ENCODE measurements at regions not wholly inside any gene's neighbourhood (a gene's known extent, or its start where the extent isn't known, plus 50 kb on each side); places are given as distances from the start of the nearest gene placed in this dataset.
"Not testable (repeated sequence)": the region's sequence is repeated elsewhere in the genome, so short reads cannot be mapped to it uniquely, and the experiment has no call there.

DNA sequence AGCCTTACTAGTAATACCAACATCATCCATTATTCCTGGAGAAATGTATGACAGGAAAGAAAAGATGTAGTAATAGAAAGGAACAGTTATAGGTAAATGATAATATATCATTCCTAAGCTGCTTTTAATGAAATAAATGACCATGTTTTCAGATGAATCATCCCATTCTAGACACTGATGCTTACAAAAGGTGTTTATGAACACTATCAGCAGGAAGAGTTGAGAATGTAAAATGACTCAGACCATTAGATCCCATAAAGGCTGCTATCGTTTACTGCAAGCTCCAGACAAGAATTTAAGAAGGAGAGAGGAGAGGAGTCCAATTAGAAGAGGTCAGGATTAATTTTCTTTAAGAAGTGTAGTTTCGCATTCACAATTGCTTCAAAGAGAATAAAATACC lies 1033.5 kb downstream of the EFNA5 start:
- H3K4me3 ChIP-seq (ENCODE audit: low read length), result no peak overlapping the region
- no peak for TF ChIP-seq CTCF (conservative IDR thresholded peaks at IDR 0.05; ENCODE audit: low read depth, low read length)
- no peak for DNase-seq (ENCODE audit: low read depth)

- DNase-seq (ENCODE audit: low read depth), result no peak
- no peak for TF ChIP-seq CTCF (conservative IDR thresholded peaks at IDR 0.05; ENCODE audit: low read depth, low read length)
- no peak overlapping the region for H3K4me3 ChIP-seq (ENCODE audit: low read length)
Measured at GRCh38 chr5:106634375-106634774, 1036.4 kb downstream of the EFNA5 start.

DNA sequence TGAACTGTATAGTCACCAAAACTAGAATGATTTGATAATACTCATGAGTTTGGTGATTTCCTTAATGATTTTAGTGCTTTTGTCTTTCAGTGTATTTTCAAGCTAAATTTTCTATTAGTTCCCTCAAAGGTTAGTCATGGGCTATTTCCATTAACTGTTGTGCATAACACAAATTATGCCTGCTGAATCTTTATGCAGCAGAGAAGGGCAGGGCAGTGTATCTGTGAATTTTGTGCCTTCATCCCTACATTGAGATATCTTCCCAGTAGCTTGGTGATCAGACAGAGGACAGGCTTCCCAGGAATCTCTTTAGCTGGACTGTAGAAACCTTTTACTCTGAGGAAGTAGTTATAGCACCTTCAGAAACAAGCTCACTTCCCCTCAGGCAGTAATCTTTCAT lies 1036.9 kb downstream of the EFNA5 start:
- no peak for DNase-seq (ENCODE audit: low read depth)
- no peak overlapping the region for H3K4me3 ChIP-seq (ENCODE audit: low read length)
- no peak for TF ChIP-seq CTCF (conservative IDR thresholded peaks at IDR 0.05; ENCODE audit: low read depth, low read length)

GRCh38 chr5:106628456-106628855 lies 1042.3 kb downstream of the EFNA5 start:
- not testable (repeated sequence) for DNase-seq (ENCODE audit: low read depth)

GRCh38 chr5:106610041-106610440 lies 1060.7 kb downstream of the EFNA5 start:
- DNase-seq (ENCODE audit: low read depth), result no peak

More at GRCh38 chr5:106628456-106628855, 1042.3 kb downstream of the EFNA5 start:
- not testable (repeated sequence) for H3K4me3 ChIP-seq (ENCODE audit: low read length)

DNA sequence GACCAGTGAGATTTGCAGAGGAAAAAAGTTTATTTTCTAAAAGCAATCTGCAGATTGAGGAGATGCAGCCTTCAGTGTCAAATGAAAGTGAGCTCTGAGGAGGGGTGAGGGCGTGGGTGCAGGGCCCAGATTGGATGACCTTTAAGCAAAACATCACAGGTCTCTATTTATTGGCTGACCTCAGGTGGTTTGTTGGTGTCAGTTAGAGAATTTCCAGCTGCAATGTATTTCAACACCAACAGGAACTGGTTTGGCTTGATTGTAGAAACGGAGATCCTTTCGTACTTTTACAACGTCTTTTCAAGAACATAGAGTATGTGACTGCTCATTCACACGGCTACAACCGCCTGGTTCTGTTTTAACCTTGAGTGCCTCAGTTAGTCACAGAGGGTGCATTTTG lies 1069.1 kb downstream of the EFNA5 start:
- no peak for TF ChIP-seq CTCF (conservative IDR thresholded peaks at IDR 0.05; ENCODE audit: low read depth, low read length)
- H3K4me3 ChIP-seq (ENCODE audit: low read length), result no peak overlapping the region
- no peak for DNase-seq (ENCODE audit: low read depth)

More at GRCh38 chr5:106610041-106610440, 1060.7 kb downstream of the EFNA5 start:
- no peak for TF ChIP-seq CTCF (conservative IDR thresholded peaks at IDR 0.05; ENCODE audit: low read depth, low read length)
- no peak overlapping the region for H3K4me3 ChIP-seq (ENCODE audit: low read length)

DNA sequence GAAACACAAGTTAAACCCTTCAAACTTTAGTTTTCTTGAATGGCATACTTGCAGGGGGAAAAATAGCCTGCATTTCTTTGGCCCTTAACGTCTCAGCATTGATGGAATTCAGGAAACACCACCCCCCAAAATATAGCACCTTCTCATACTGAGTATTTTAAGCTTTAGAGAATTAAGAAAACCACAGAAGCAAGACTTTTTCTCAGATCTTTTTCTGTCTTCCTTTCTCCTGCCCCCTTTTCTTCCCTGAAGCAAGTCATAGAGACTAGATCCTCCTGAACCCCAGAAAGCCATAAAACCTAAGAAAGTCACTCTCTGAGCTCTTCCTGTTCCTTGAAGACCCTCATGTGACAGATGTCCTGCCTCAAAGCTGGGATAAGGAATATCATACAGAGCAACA lies 1069.9 kb downstream of the EFNA5 start:
- TF ChIP-seq CTCF (conservative IDR thresholded peaks at IDR 0.05; ENCODE audit: low read depth, low read length), result no peak
- no peak for DNase-seq (ENCODE audit: low read depth)

DNA sequence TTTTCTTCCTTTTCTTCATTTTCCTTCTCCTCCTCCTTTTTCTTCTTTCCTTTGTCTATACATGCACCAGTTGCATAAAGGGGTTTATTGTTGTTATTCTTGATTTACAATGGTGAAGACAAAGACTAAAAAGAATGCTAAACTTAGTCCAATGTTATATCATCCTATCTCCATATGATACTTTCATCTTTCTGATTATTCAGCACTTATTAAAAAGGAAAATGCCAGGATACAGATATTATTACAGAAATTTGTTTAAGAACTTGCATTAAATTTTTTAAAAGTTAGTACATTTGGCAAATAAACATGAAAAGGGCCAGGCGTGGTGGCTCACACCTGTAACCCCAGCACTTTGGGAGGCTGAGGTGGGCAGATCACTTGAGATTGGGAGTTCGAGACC lies 1074.9 kb downstream of the EFNA5 start:
- no peak for DNase-seq (ENCODE audit: low read depth)
- TF ChIP-seq CTCF (conservative IDR thresholded peaks at IDR 0.05; ENCODE audit: low read depth, low read length), result no peak
- H3K4me3 ChIP-seq (ENCODE audit: low read length), result no peak overlapping the region

More for the DNA sequence above, 1069.9 kb downstream of the EFNA5 start:
- H3K4me3 ChIP-seq (ENCODE audit: low read length), result no peak overlapping the region
